ENCODE measurements at regions not wholly inside any gene's neighbourhood (a gene's known extent, or its start where the extent isn't known, plus 50 kb on each side); places are given as distances from the start of the nearest gene placed in this dataset.

- Histone ChIP-seq H3K79me2 (replicated peaks; ENCODE audit: insufficient read depth, low read length) (no peaks in the 10 kb centered on the region), H3K4me2 (ENCODE audit: low read length) (no peak overlapping the region), H4K20me1 (ENCODE audit: insufficient read depth) (no peaks in the 10 kb centered on the region), H3K4me3 (ENCODE audit: low read length) (no peak overlapping the region), H3F3A (ENCODE audit: insufficient read depth, low read length, poor library complexity, severe bottlenecking) (no peaks in the 10 kb centered on the region), H2AFZ (ENCODE audit: low read depth, low read length) (no peak overlapping the region), H3K9me3 (ENCODE audit: low read length) (no peaks in the 10 kb centered on the region), H3K36me3 (ENCODE audit: insufficient read depth, low read length) (no peaks in the 10 kb centered on the region), H3K27ac (ENCODE audit: low read length) (no peak overlapping the region), H3K9ac (ENCODE audit: low read length) (no peak overlapping the region), H3K9me2 (ENCODE audit: insufficient read depth, low read length) (no peaks in the 10 kb centered on the region), H3K27me3 (ENCODE audit: insufficient read depth, low read depth, low read length) (no peaks in the 10 kb centered on the region)
- TF ChIP-seq POLR2AphosphoS5 (IDR thresholded peaks at IDR 0.05), result no peak
- TF ChIP-seq REST (IDR thresholded peaks at IDR 0.05; ENCODE audit: borderline replicate concordance), result no peak
- TF ChIP-seq MXI1 (conservative IDR thresholded peaks at IDR 0.05; ENCODE audit: poor library complexity, severe bottlenecking), result no peak
- TF ChIP-seq EP300 (conservative IDR thresholded peaks at IDR 0.05; ENCODE audit: poor library complexity, severe bottlenecking), result no peak
- no peak for TF ChIP-seq EZH2 (IDR thresholded peaks at IDR 0.05; ENCODE audit: borderline replicate concordance, insufficient read depth, low read length, poor library complexity, severe bottlenecking)
- no peak for TF ChIP-seq CTCF (IDR thresholded peaks at IDR 0.05; ENCODE audit: poor library complexity, severe bottlenecking)
- no peak for TF ChIP-seq RAD21 (conservative IDR thresholded peaks at IDR 0.05)
- TF ChIP-seq SMC3 (conservative IDR thresholded peaks at IDR 0.05; ENCODE audit: poor library complexity), result no peak
- no peak for TF ChIP-seq TAF1 (IDR thresholded peaks at IDR 0.05; ENCODE audit: low read depth)
These were observed 366.1 kb upstream of the GOLIM4 start for GRCh38 chr3:168461793-168462192.

- Histone ChIP-seq H3K79me2 (replicated peaks; ENCODE audit: insufficient read depth, low read length) (no peaks in the 10 kb centered on the region), H3K36me3 (ENCODE audit: insufficient read depth, low read length) (no peaks in the 10 kb centered on the region), H2AFZ (ENCODE audit: low read depth, low read length) (no peak overlapping the region), H3K9me3 (ENCODE audit: low read length) (no peaks in the 10 kb centered on the region), H3K9ac (ENCODE audit: low read length) (no peak overlapping the region), H3K27ac (ENCODE audit: low read length) (no peak overlapping the region), H3K9me2 (ENCODE audit: insufficient read depth, low read length) (no peaks in the 10 kb centered on the region), H3K4me3 (ENCODE audit: low read length) (no peak overlapping the region), H4K20me1 (ENCODE audit: insufficient read depth) (no peaks in the 10 kb centered on the region), H3K27me3 (ENCODE audit: insufficient read depth, low read depth, low read length) (no peaks in the 10 kb centered on the region), H3K4me2 (ENCODE audit: low read length) (no peak overlapping the region), H3F3A (ENCODE audit: insufficient read depth, low read length, poor library complexity, severe bottlenecking) (no peaks in the 10 kb centered on the region)
- TF ChIP-seq MXI1 (conservative IDR thresholded peaks at IDR 0.05; ENCODE audit: poor library complexity, severe bottlenecking) (no peak), EZH2 (IDR thresholded peaks at IDR 0.05; ENCODE audit: borderline replicate concordance, insufficient read depth, low read length, poor library complexity, severe bottlenecking) (no peak), SMC3 (conservative IDR thresholded peaks at IDR 0.05; ENCODE audit: poor library complexity) (no peak), REST (IDR thresholded peaks at IDR 0.05; ENCODE audit: borderline replicate concordance) (no peak)
These were observed 363.6 kb upstream of the GOLIM4 start for GRCh38 chr3:168459226-168459784.
